HG02973 (cell line): ENCODE measurements at regions not wholly inside any gene's neighbourhood (a gene's known extent, or its start where the extent isn't known, plus 50 kb on each side); places are given as distances from the start of the nearest gene placed in this dataset.

Source experiments
- ATAC-seq: cut with Tn5 transposase; IDR thresholded peaks from one replicate; pipeline ENCODE4 v1.9.1; 2021; ENCODE audit warnings: moderate library complexity; ENCODE audit not compliant: unreplicated experiment

GRCh38 chr15:69782809-69783208 is 314.9 kb downstream of the TLE3 start:
- ATAC-seq = no peak

- ATAC-seq = no peak
Observed at GRCh38 chr15:69783211-69783610, 314.5 kb downstream of the TLE3 start.

GRCh38 chr15:69784798-69785566 is 312.7 kb downstream of the TLE3 start:
- ATAC-seq = no peak

- ATAC-seq = no peak
Observed at GRCh38 chr15:69786136-69786701, 311.5 kb downstream of the TLE3 start.

- no peak for ATAC-seq
Observed at GRCh38 chr15:69787791-69788190, 309.9 kb downstream of the TLE3 start.

- ATAC-seq = no peak
Observed at GRCh38 chr15:69789648-69790393, 307.9 kb downstream of the TLE3 start.

GRCh38 chr15:69790632-69791031 is 307.1 kb downstream of the TLE3 start:
- ATAC-seq = no peak

- no peak for ATAC-seq
Observed at GRCh38 chr15:69792823-69793222, 304.9 kb downstream of the TLE3 start.

GRCh38 chr15:69793431-69793780 is 304.3 kb downstream of the TLE3 start:
- ATAC-seq = no peak

- ATAC-seq = no peak
Observed at GRCh38 chr15:69793781-69794451, 303.8 kb downstream of the TLE3 start.

- ATAC-seq = no peak
Observed at GRCh38 chr15:69794645-69795469, 302.9 kb downstream of the TLE3 start.

GRCh38 chr15:69795601-69796000 is 302.1 kb downstream of the TLE3 start:
- no peak for ATAC-seq

- no peak for ATAC-seq
Observed at GRCh38 chr15:69797051-69797595, 300.6 kb downstream of the TLE3 start.

GRCh38 chr15:69797615-69798014 is 300.1 kb downstream of the TLE3 start:
- no peak for ATAC-seq

- ATAC-seq = no peak
Observed at GRCh38 chr15:69798481-69799250, 299.1 kb downstream of the TLE3 start.

- no peak for ATAC-seq
Observed at GRCh38 chr15:69801144-69801543, 296.6 kb downstream of the TLE3 start.

GRCh38 chr15:69802432-69802831 is 295.3 kb downstream of the TLE3 start:
- no peak for ATAC-seq

- ATAC-seq = no peak
Observed at GRCh38 chr15:69804786-69805185, 292.9 kb downstream of the TLE3 start.

- no peak for ATAC-seq
Observed at GRCh38 chr15:69805248-69805953, 292.3 kb downstream of the TLE3 start.
